ENCODE measurements at regions not wholly inside any gene's neighbourhood (a gene's known extent, or its start where the extent isn't known, plus 50 kb on each side); places are given as distances from the start of the nearest gene placed in this dataset.
"Not testable (repeated sequence)": the region's sequence is repeated elsewhere in the genome, so short reads cannot be mapped to it uniquely, and the experiment has no call there.

GRCh38 chr7:13110107-13110506, 422.7 kb downstream of the ARL4A start:
- no peak overlapping the region for H3K4me3 ChIP-seq
- no peaks in the 10 kb centered on the region for H3K36me3 ChIP-seq (ENCODE audit: insufficient read depth in 1 of 2, low read depth in 1 of 2)
- no peaks in the 10 kb centered on the region for H3K4me1 ChIP-seq
- H3K27me3 ChIP-seq (ENCODE audit: insufficient read depth in 3 of 3, low read length in 2 of 3): no peaks in the 10 kb centered on the region
- 96 to 99% (median 98%) methylated on average over 6 of the region's 6 CpGs for WGBS, 3 donors
- no peak overlapping the region for H3K27ac ChIP-seq
- no peaks in the 10 kb centered on the region for H3K9me3 ChIP-seq
- ATAC-seq: no peak
- intact Hi-C loops (cut with DNase I): no loop called here
- DNase-seq: no peak
- no peak for TF ChIP-seq CTCF (IDR thresholded peaks at IDR 0.05)

GRCh38 chr7:13111230-13111629, 423.8 kb downstream of the ARL4A start:
- intact Hi-C loops (cut with DNase I): no loop called here
- no peaks in the 10 kb centered on the region for H3K9me3 ChIP-seq

GRCh38 chr7:13114240-13114639, 426.8 kb downstream of the ARL4A start:
- ATAC-seq; intact Hi-C loops (cut with DNase I): not testable (repeated sequence)
- WGBS, 3 donors: 96 to 97% (median 96%) methylated on average over 7 of the region's 7 CpGs

More at GRCh38 chr7:13111230-13111629, 423.8 kb downstream of the ARL4A start:
- H3K4me1 ChIP-seq: no peaks in the 10 kb centered on the region
- no peak overlapping the region for H3K4me3 ChIP-seq
- H3K27ac ChIP-seq: no peak overlapping the region
- DNase-seq: no peak
- ATAC-seq: no peak
- H3K27me3 ChIP-seq (ENCODE audit: insufficient read depth in 3 of 3, low read length in 2 of 3): no peaks in the 10 kb centered on the region
- no peak for TF ChIP-seq CTCF (IDR thresholded peaks at IDR 0.05)
- WGBS, 3 donors: 59 to 90% (median 63%) methylated on average over 3 of the region's 3 CpGs
- no peaks in the 10 kb centered on the region for H3K36me3 ChIP-seq (ENCODE audit: insufficient read depth in 1 of 2, low read depth in 1 of 2)

GRCh38 chr7:13115157-13115772, 427.8 kb downstream of the ARL4A start:
- intact Hi-C loops (cut with DNase I): no loop called here
- Histone ChIP-seq H3K9me3 (no peaks in the 10 kb centered on the region), H3K27ac (no peak overlapping the region), H3K36me3 (ENCODE audit: insufficient read depth in 1 of 2, low read depth in 1 of 2) (no peaks in the 10 kb centered on the region), H3K4me3 (no peak overlapping the region), H3K27me3 (ENCODE audit: insufficient read depth in 3 of 3, low read length in 2 of 3) (no peaks in the 10 kb centered on the region), H3K4me1 (no peaks in the 10 kb centered on the region)
- DNase-seq: no peak
- no peak for ATAC-seq
- WGBS, 3 donors: 44 to 48% (median 45%) methylated on average over 5 of the region's 5 CpGs
- no peak for TF ChIP-seq CTCF (IDR thresholded peaks at IDR 0.05)

More at GRCh38 chr7:13114240-13114639, 426.8 kb downstream of the ARL4A start:
- not testable (repeated sequence) for H3K4me1 ChIP-seq; H3K4me3 ChIP-seq; H3K27ac ChIP-seq; DNase-seq; H3K27me3 ChIP-seq (ENCODE audit: insufficient read depth in 3 of 3, low read length in 2 of 3); H3K9me3 ChIP-seq; H3K36me3 ChIP-seq (ENCODE audit: insufficient read depth in 1 of 2, low read depth in 1 of 2)

GRCh38 chr7:13115855-13116254, 428.4 kb downstream of the ARL4A start:
- DNase-seq (no peak), ATAC-seq (no peak)
- Histone ChIP-seq H3K4me1 (no peaks in the 10 kb centered on the region), H3K9me3 (no peaks in the 10 kb centered on the region), H3K27ac (no peak overlapping the region), H3K27me3 (ENCODE audit: insufficient read depth in 3 of 3, low read length in 2 of 3) (no peaks in the 10 kb centered on the region), H3K4me3 (no peak overlapping the region), H3K36me3 (ENCODE audit: insufficient read depth in 1 of 2, low read depth in 1 of 2) (no peaks in the 10 kb centered on the region)
- intact Hi-C loops (cut with DNase I): no loop called here
- TF ChIP-seq CTCF (IDR thresholded peaks at IDR 0.05): no peak

Measured in psoas muscle (tissue), 7 donors.